Right lobe of liver (tissue), 4 donors: ENCODE measurements at regions not wholly inside any gene's neighbourhood (a gene's known extent, or its start where the extent isn't known, plus 50 kb on each side); places are given as distances from the start of the nearest gene placed in this dataset.

Experiments
- POLR2A ChIP-seq: fragments of 450-650 bp; IDR thresholded peaks from one replicate; pipeline ENCODE4 v1.6.1; 2017; ENCODE audit warnings: antibody characterized with exemption, mild to moderate bottlenecking
- TF ChIP-seq, protein P1 (sequence below), 4 donors: fragments of 200-600 bp in 3 of 4; fragments of 450-650 bp in 1 of 4; IDR thresholded peaks; one replicate each; pipeline versions ENCODE4 v1.5.1 to v1.8.0; 2016 to 2022; ENCODE audit warnings: antibody characterized with exemption in 4 of 4, mild to moderate bottlenecking in 2 of 4
- donor health status: DM: no; HTN: no; CAD: no.
- donor health status: DM: no; HTN: no; CAD: no.
- donor health status: DM: no; HTN: yes; CAD: no.

DNA sequence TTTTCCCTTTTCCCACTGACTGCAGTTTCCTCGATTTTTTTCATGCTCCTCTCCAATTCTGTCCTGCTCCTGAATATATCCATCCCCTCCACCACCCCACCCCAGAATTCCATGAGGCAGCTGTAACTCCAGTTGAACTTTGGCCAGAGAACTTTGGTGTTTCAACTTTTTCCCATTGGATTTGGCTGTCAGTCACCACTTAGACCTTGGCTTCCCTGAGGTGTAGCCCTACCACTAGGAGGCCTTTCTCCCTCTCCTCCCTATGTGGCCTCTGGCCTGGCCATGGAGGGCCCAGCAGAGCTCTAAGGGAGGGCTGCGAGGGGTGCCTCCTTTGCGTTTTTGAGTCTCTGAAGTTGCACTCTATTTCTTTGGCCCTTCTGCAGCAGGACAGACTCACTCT lies 261.3 kb downstream of the PIK3R1 start:
- TF ChIP-seq, protein P1, sequence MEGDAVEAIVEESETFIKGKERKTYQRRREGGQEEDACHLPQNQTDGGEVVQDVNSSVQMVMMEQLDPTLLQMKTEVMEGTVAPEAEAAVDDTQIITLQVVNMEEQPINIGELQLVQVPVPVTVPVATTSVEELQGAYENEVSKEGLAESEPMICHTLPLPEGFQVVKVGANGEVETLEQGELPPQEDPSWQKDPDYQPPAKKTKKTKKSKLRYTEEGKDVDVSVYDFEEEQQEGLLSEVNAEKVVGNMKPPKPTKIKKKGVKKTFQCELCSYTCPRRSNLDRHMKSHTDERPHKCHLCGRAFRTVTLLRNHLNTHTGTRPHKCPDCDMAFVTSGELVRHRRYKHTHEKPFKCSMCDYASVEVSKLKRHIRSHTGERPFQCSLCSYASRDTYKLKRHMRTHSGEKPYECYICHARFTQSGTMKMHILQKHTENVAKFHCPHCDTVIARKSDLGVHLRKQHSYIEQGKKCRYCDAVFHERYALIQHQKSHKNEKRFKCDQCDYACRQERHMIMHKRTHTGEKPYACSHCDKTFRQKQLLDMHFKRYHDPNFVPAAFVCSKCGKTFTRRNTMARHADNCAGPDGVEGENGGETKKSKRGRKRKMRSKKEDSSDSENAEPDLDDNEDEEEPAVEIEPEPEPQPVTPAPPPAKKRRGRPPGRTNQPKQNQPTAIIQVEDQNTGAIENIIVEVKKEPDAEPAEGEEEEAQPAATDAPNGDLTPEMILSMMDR (IDR thresholded peaks at IDR 0.05) = peak in 3 of 4 donors; percentile 16 to 44 (median 21)
- TF ChIP-seq POLR2A = no peak
